PC-9 (cell line): ENCODE measurements at regions not wholly inside any gene's neighbourhood (a gene's known extent, or its start where the extent isn't known, plus 50 kb on each side); places are given as distances from the start of the nearest gene placed in this dataset.

Experiments
- EZH2 ChIP-seq: fragments of 200-600 bp; sonication (generic); IDR thresholded peaks from 2 replicates; pipeline ENCODE4 v1.8.0; 2017; ENCODE audit warnings: antibody characterized with exemption, low read depth
- TF ChIP-seq, protein P1 (sequence below): fragments of 200-600 bp; sonication (generic); conservative IDR thresholded peaks from 2 replicates; pipeline ENCODE4 v1.6.1; 2017; ENCODE audit warnings: mixed run types, antibody characterized with exemption, mild to moderate bottlenecking, moderate library complexity

DNA sequence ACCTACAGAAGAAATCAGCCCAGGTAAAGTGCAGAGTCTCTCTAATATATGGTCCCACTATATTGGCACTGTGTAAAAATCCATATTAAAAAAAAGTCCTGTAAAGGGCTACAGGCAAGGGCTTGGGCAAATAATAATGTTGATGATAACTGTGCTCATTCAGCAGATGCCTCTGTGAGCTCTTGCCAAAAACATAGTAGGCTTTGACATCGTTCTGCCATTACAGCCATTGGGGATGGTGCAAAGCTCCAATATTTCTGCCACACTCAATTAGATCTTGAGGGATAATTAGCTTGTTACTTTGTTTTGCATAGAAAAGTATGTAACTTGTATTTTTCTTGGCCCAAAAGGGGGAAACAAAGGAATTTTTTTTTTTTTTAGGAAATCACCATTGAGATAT lies 645.5 kb upstream of the FAM241A start:
- TF ChIP-seq, protein P1, sequence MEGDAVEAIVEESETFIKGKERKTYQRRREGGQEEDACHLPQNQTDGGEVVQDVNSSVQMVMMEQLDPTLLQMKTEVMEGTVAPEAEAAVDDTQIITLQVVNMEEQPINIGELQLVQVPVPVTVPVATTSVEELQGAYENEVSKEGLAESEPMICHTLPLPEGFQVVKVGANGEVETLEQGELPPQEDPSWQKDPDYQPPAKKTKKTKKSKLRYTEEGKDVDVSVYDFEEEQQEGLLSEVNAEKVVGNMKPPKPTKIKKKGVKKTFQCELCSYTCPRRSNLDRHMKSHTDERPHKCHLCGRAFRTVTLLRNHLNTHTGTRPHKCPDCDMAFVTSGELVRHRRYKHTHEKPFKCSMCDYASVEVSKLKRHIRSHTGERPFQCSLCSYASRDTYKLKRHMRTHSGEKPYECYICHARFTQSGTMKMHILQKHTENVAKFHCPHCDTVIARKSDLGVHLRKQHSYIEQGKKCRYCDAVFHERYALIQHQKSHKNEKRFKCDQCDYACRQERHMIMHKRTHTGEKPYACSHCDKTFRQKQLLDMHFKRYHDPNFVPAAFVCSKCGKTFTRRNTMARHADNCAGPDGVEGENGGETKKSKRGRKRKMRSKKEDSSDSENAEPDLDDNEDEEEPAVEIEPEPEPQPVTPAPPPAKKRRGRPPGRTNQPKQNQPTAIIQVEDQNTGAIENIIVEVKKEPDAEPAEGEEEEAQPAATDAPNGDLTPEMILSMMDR, result no peak
- no peak for TF ChIP-seq EZH2
